NB4 (cell line): ENCODE measurements at regions not wholly inside any gene's neighbourhood (a gene's known extent, or its start where the extent isn't known, plus 50 kb on each side); places are given as distances from the start of the nearest gene placed in this dataset.
"Not testable (repeated sequence)": the region's sequence is repeated elsewhere in the genome, so short reads cannot be mapped to it uniquely, and the experiment has no call there.

Experiments
- CTCF ChIP-seq: IDR thresholded peaks from one replicate; pipeline ENCODE4 v1.5.1; 2012; ENCODE audit warnings: low read depth, low read length
- MYC ChIP-seq: IDR thresholded peaks from 2 replicates; pipeline ENCODE4 v1.6.1; 2011; ENCODE audit warnings: low read depth, low read length

- TF ChIP-seq CTCF, MYC: not testable (repeated sequence)
These were observed 282.5 kb upstream of the AGTR2 start for GRCh38 chrX:115888041-115888440.
